ENCODE measurements at regions not wholly inside any gene's neighbourhood (a gene's known extent, or its start where the extent isn't known, plus 50 kb on each side); places are given as distances from the start of the nearest gene placed in this dataset.

- Histone ChIP-seq H3K9me3 (ENCODE audit: low read length) (no peaks in the 10 kb centered on the region), H3K27ac (ENCODE audit: low read length) (no peak overlapping the region), H2AFZ (ENCODE audit: low read depth, low read length) (no peak overlapping the region), H4K20me1 (ENCODE audit: insufficient read depth) (no peaks in the 10 kb centered on the region), H3K4me2 (ENCODE audit: low read length) (no peak overlapping the region), H3K27me3 (ENCODE audit: insufficient read depth, low read depth, low read length) (no peaks in the 10 kb centered on the region), H3K9ac (ENCODE audit: low read length) (no peak overlapping the region), H3K4me3 (ENCODE audit: low read length) (no peak overlapping the region), H3K79me2 (replicated peaks; ENCODE audit: insufficient read depth, low read length) (no peaks in the 10 kb centered on the region), H3F3A (ENCODE audit: insufficient read depth, low read length, poor library complexity, severe bottlenecking) (no peaks in the 10 kb centered on the region), H3K36me3 (ENCODE audit: insufficient read depth, low read length) (no peaks in the 10 kb centered on the region), H3K9me2 (ENCODE audit: insufficient read depth, low read length) (no peaks in the 10 kb centered on the region)
- TF ChIP-seq REST (IDR thresholded peaks at IDR 0.05; ENCODE audit: borderline replicate concordance) (no peak), EZH2 (IDR thresholded peaks at IDR 0.05; ENCODE audit: borderline replicate concordance, insufficient read depth, low read length, poor library complexity, severe bottlenecking) (no peak), SMC3 (conservative IDR thresholded peaks at IDR 0.05; ENCODE audit: poor library complexity) (no peak)
These were observed 606.3 kb upstream of the LRFN5 start for GRCh38 chr14:41000350-41000749.

GRCh38 chr14:40989260-40989659 is 617.4 kb upstream of the LRFN5 start:
- Histone ChIP-seq H3K79me2 (replicated peaks; ENCODE audit: insufficient read depth, low read length) (no peaks in the 10 kb centered on the region), H3K4me3 (ENCODE audit: low read length) (no peak overlapping the region), H3K9me2 (ENCODE audit: insufficient read depth, low read length) (no peaks in the 10 kb centered on the region), H3K4me2 (ENCODE audit: low read length) (no peak overlapping the region), H3K27me3 (ENCODE audit: insufficient read depth, low read depth, low read length) (no peaks in the 10 kb centered on the region), H3K9ac (ENCODE audit: low read length) (no peak overlapping the region), H3K36me3 (ENCODE audit: insufficient read depth, low read length) (no peaks in the 10 kb centered on the region), H3K27ac (ENCODE audit: low read length) (no peak overlapping the region), H2AFZ (ENCODE audit: low read depth, low read length) (no peak overlapping the region), H3F3A (ENCODE audit: insufficient read depth, low read length, poor library complexity, severe bottlenecking) (no peaks in the 10 kb centered on the region), H4K20me1 (ENCODE audit: insufficient read depth) (no peaks in the 10 kb centered on the region), H3K9me3 (ENCODE audit: low read length) (no peaks in the 10 kb centered on the region)
- TF ChIP-seq TAF1 (IDR thresholded peaks at IDR 0.05; ENCODE audit: low read depth) (no peak), EP300 (conservative IDR thresholded peaks at IDR 0.05; ENCODE audit: poor library complexity, severe bottlenecking) (no peak), EZH2 (IDR thresholded peaks at IDR 0.05; ENCODE audit: borderline replicate concordance, insufficient read depth, low read length, poor library complexity, severe bottlenecking) (no peak), MXI1 (conservative IDR thresholded peaks at IDR 0.05; ENCODE audit: poor library complexity, severe bottlenecking) (no peak), POLR2AphosphoS5 (IDR thresholded peaks at IDR 0.05) (no peak)

- no peaks in the 10 kb centered on the region for H3K79me2 ChIP-seq (replicated peaks; ENCODE audit: insufficient read depth, low read length)
- no peaks in the 10 kb centered on the region for H3K9me2 ChIP-seq (ENCODE audit: insufficient read depth, low read length)
- TF ChIP-seq SMC3 (conservative IDR thresholded peaks at IDR 0.05; ENCODE audit: poor library complexity) (no peak), EZH2 (IDR thresholded peaks at IDR 0.05; ENCODE audit: borderline replicate concordance, insufficient read depth, low read length, poor library complexity, severe bottlenecking) (no peak), MXI1 (conservative IDR thresholded peaks at IDR 0.05; ENCODE audit: poor library complexity, severe bottlenecking) (no peak), EP300 (conservative IDR thresholded peaks at IDR 0.05; ENCODE audit: poor library complexity, severe bottlenecking) (no peak), TAF1 (IDR thresholded peaks at IDR 0.05; ENCODE audit: low read depth) (no peak), POLR2AphosphoS5 (IDR thresholded peaks at IDR 0.05) (no peak), REST (IDR thresholded peaks at IDR 0.05; ENCODE audit: borderline replicate concordance) (no peak), CTCF (IDR thresholded peaks at IDR 0.05; ENCODE audit: poor library complexity, severe bottlenecking) (no peak), RAD21 (conservative IDR thresholded peaks at IDR 0.05) (no peak)
- H3K9me3 ChIP-seq (ENCODE audit: low read length), result no peaks in the 10 kb centered on the region
- no peak overlapping the region for H3K4me3 ChIP-seq (ENCODE audit: low read length)
- H3K4me2 ChIP-seq (ENCODE audit: low read length), result no peak overlapping the region
- no peaks in the 10 kb centered on the region for H3K27me3 ChIP-seq (ENCODE audit: insufficient read depth, low read depth, low read length)
- H3F3A ChIP-seq (ENCODE audit: insufficient read depth, low read length, poor library complexity, severe bottlenecking), result no peaks in the 10 kb centered on the region
- H3K27ac ChIP-seq (ENCODE audit: low read length), result no peak overlapping the region
- no peaks in the 10 kb centered on the region for H4K20me1 ChIP-seq (ENCODE audit: insufficient read depth)
- H2AFZ ChIP-seq (ENCODE audit: low read depth, low read length), result no peak overlapping the region
- no peaks in the 10 kb centered on the region for H3K36me3 ChIP-seq (ENCODE audit: insufficient read depth, low read length)
- H3K9ac ChIP-seq (ENCODE audit: low read length), result no peak overlapping the region
These were observed 619.2 kb upstream of the LRFN5 start for GRCh38 chr14:40987481-40987880.

All from neural cell (in vitro differentiated cells).